ENCODE measurements at regions not wholly inside any gene's neighbourhood (a gene's known extent, or its start where the extent isn't known, plus 50 kb on each side); places are given as distances from the start of the nearest gene placed in this dataset.

- FAIRE-seq, result no peak
- Histone ChIP-seq H3K79me2 (ENCODE audit: control insufficient read depth, insufficient read depth, low read length) (no peaks in the 10 kb centered on the region), H3K4me2 (ENCODE audit: insufficient read depth, low read length) (no peak overlapping the region), H3K9me1 (replicated peaks; ENCODE audit: control insufficient read depth, extremely low read depth, insufficient read depth, low read length) (no peaks in the 10 kb centered on the region), H3K4me1 (ENCODE audit: control insufficient read depth, extremely low read depth, insufficient read depth, low read length) (no peaks in the 10 kb centered on the region), H3K9me3 (replicated peaks; ENCODE audit: control insufficient read depth, insufficient read depth, low read length) (no peaks in the 10 kb centered on the region), H3K27me3 (ENCODE audit: control insufficient read depth in 2 of 2, insufficient read depth in 2 of 2, low read length in 2 of 2) (no peaks in the 10 kb centered on the region), H2AFZ (ENCODE audit: low read depth, low read length) (no peak overlapping the region), H3K4me3 (replicated peaks in 1 of 3; ENCODE audit: insufficient read depth in 1 of 3, low read depth in 1 of 3, low read length in 3 of 3) (no peak overlapping the region), H4K20me1 (replicated peaks; ENCODE audit: control insufficient read depth, extremely low read depth, insufficient read depth, low read length) (no peaks in the 10 kb centered on the region), H3K9ac (replicated peaks; ENCODE audit: extremely low read depth, insufficient read depth, low read length) (no peak overlapping the region), H3K27ac (ENCODE audit: insufficient read depth, low read depth, low read length) (no peak overlapping the region), H3K36me3 (ENCODE audit: control insufficient read depth in 2 of 2, extremely low read depth in 1 of 2, insufficient read depth in 2 of 2, low read length in 2 of 2) (no peaks in the 10 kb centered on the region)
- dilution Hi-C loops (cut with MboI; ENCODE audit: extremely low pct_ligation_motif_present, low sequenced_read_pairs), result no loop called here
- BruUV-seq (replicated peaks), result no TSS peak
- intact Hi-C loops (cut with micrococcal nuclease), result no loop called here
- TF ChIP-seq JUN (IDR thresholded peaks at IDR 0.05; ENCODE audit: borderline replicate concordance, insufficient read depth, insufficient read length, low read depth) (no peak), POLR2AphosphoS5 (IDR thresholded peaks at IDR 0.05; ENCODE audit: insufficient read depth, low read depth, low read length) (no peak), GATA2 (IDR thresholded peaks at IDR 0.05; ENCODE audit: insufficient read depth, insufficient read length, low read depth, low read length) (no peak), CTCF (IDR thresholded peaks at IDR 0.05; ENCODE audit: extremely low read depth in 1 of 2, insufficient read depth in 1 of 2, low read depth in 1 of 2, low read length in 2 of 2) (no peak), POLR2A (IDR thresholded peaks at IDR 0.05; ENCODE audit: low read depth, low read length) (no peak), EZH2 (IDR thresholded peaks at IDR 0.05; ENCODE audit: borderline replicate concordance, low read depth, low read length, severe bottlenecking) (no peak), FOS (IDR thresholded peaks at IDR 0.05; ENCODE audit: borderline replicate concordance, insufficient read depth, low read length) (no peak), MYC (IDR thresholded peaks at IDR 0.05; ENCODE audit: low read depth, low read length) (no peak)
- TF ChIP-seq, protein P1, sequence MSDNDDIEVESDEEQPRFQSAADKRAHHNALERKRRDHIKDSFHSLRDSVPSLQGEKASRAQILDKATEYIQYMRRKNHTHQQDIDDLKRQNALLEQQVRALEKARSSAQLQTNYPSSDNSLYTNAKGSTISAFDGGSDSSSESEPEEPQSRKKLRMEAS (IDR thresholded peaks at IDR 0.05; ENCODE audit: insufficient read depth, insufficient read length), result no peak
- ChIA-PET CTCF (no interaction called here), POLR2A (no interaction called here)
- DNase-seq (ENCODE audit: low read depth, low spot score), result no peak
Observed at GRCh38 chr3:22383285-22383684, 632.3 kb upstream of the ZNF385D start.

Measured in endothelial cell of umbilical vein (primary cell).